WTC11 (cell line): ENCODE measurements at regions not wholly inside any gene's neighbourhood (a gene's known extent, or its start where the extent isn't known, plus 50 kb on each side); places are given as distances from the start of the nearest gene placed in this dataset.

ENCODE experiments used
- ATAC-seq: fragments of 200-7000 bp; cut with Tn5 transposase; 2 replicates; pipeline ENCODE4 v1.10.0; 2021; ENCODE audit warnings: mild to moderate bottlenecking, moderate library complexity
- CTCF ChIA-PET: fragments of 300-600 bp; sonication (Branson Sonifier 250); formaldehyde crosslinking; loops from one replicate; lab custom pipeline; 2021; ENCODE audit warnings: antibody characterized with exemption; lab: Charles Lee
- POLR2A ChIA-PET: fragments of 350-600 bp; sonication (Branson Sonifier 250); formaldehyde crosslinking; loops from one replicate; lab custom pipeline; 2021; ENCODE audit warnings: antibody characterized with exemption; lab: Charles Lee
- DNase-seq: peaks from one replicate; pipeline ENCODE4 v3.0.0; 2021; ENCODE audit warnings: low spot score
- H3K27ac Mint-ChIP-seq: 2 replicates; pipeline ENCODE4 v1.8.0; 2021; ENCODE audit warnings: mixed read lengths
- H3K27me3 Mint-ChIP-seq: 2 replicates; pipeline ENCODE4 v1.8.0; 2021; ENCODE audit warnings: low read depth, mild to moderate bottlenecking, moderate library complexity, mixed read lengths
- H3K36me3 Mint-ChIP-seq: 2 replicates; pipeline ENCODE4 v1.8.0; 2021; ENCODE audit warnings: mixed read lengths
- H3K4me1 Mint-ChIP-seq: 2 replicates; pipeline ENCODE4 v1.8.0; 2022; ENCODE audit warnings: mixed read lengths
- H3K4me3 Mint-ChIP-seq: 2 replicates; pipeline ENCODE4 v1.8.0; 2021; ENCODE audit warnings: mild to moderate bottlenecking, moderate library complexity, mixed read lengths
- H3K9me3 Mint-ChIP-seq: 2 replicates; pipeline ENCODE4 v1.8.0; 2021; ENCODE audit warnings: mixed read lengths
- ATF1 ChIP-seq: sonication (generic); formaldehyde crosslinking; IDR thresholded peaks from 2 replicates; pipeline ENCODE4 v1.8.1; 2023; ENCODE audit warnings: mild to moderate bottlenecking, moderate library complexity, missing genetic modification reagents
- GTF2I ChIP-seq: fragments of 250-450 bp; sonication (Bioruptor Pico); conservative IDR thresholded peaks from 2 replicates; pipeline ENCODE4 v1.4.0; 2021; ENCODE audit warnings: mild to moderate bottlenecking
- NFATC4 ChIP-seq: fragments of 250-450 bp; sonication (Bioruptor Pico); IDR thresholded peaks from 2 replicates; pipeline ENCODE4 v1.9.0; 2021; ENCODE audit warnings: mild to moderate bottlenecking
- NFE2L1 ChIP-seq: sonication (generic); formaldehyde crosslinking; IDR thresholded peaks from 2 replicates; pipeline ENCODE4 v1.8.1; 2023; ENCODE audit warnings: missing genetic modification reagents
- NR2C2 ChIP-seq: sonication (generic); formaldehyde crosslinking; IDR thresholded peaks from 2 replicates; pipeline ENCODE4 v1.8.0; 2022; ENCODE audit warnings: mild to moderate bottlenecking, missing genetic modification reagents
- OVOL2 ChIP-seq: fragments of 250-450 bp; sonication (Bioruptor Pico); IDR thresholded peaks from 2 replicates; pipeline ENCODE4 v1.9.0; 2021; ENCODE audit warnings: mild to moderate bottlenecking, borderline replicate concordance
- RELA ChIP-seq: sonication (generic); formaldehyde crosslinking; IDR thresholded peaks from 2 replicates; pipeline ENCODE4 v1.8.1; 2022; ENCODE audit warnings: missing genetic modification reagents, mild to moderate bottlenecking, borderline replicate concordance
- ZNF219 ChIP-seq: sonication (generic); formaldehyde crosslinking; IDR thresholded peaks from 2 replicates; pipeline ENCODE4 v1.8.0; 2023; ENCODE audit warnings: missing genetic modification reagents, mild to moderate bottlenecking, borderline replicate concordance
- ZNF532 ChIP-seq: fragments of 250-450 bp; sonication (Bioruptor Pico); IDR thresholded peaks from 2 replicates; pipeline ENCODE4 v1.9.0; 2021; ENCODE audit warnings: mild to moderate bottlenecking, borderline replicate concordance
- ZSCAN18 ChIP-seq: fragments of 250-450 bp; sonication (Bioruptor Pico); IDR thresholded peaks from 2 replicates; pipeline ENCODE4 v2.1.2; 2022; ENCODE audit warnings: mild to moderate bottlenecking, moderate library complexity
- TF ChIP-seq, protein P1 (sequence below): sonication (generic); formaldehyde crosslinking; IDR thresholded peaks from 2 replicates; pipeline ENCODE4 v1.8.1; 2023; ENCODE audit warnings: mild to moderate bottlenecking, missing genetic modification reagents, borderline replicate concordance
- TF ChIP-seq, protein P2 (sequence below): fragments of 250-450 bp; sonication (Bioruptor Pico); conservative IDR thresholded peaks from 2 replicates; pipeline ENCODE4 v1.9.0; 2021; ENCODE audit warnings: mild to moderate bottlenecking

- TF ChIP-seq, protein P1, sequence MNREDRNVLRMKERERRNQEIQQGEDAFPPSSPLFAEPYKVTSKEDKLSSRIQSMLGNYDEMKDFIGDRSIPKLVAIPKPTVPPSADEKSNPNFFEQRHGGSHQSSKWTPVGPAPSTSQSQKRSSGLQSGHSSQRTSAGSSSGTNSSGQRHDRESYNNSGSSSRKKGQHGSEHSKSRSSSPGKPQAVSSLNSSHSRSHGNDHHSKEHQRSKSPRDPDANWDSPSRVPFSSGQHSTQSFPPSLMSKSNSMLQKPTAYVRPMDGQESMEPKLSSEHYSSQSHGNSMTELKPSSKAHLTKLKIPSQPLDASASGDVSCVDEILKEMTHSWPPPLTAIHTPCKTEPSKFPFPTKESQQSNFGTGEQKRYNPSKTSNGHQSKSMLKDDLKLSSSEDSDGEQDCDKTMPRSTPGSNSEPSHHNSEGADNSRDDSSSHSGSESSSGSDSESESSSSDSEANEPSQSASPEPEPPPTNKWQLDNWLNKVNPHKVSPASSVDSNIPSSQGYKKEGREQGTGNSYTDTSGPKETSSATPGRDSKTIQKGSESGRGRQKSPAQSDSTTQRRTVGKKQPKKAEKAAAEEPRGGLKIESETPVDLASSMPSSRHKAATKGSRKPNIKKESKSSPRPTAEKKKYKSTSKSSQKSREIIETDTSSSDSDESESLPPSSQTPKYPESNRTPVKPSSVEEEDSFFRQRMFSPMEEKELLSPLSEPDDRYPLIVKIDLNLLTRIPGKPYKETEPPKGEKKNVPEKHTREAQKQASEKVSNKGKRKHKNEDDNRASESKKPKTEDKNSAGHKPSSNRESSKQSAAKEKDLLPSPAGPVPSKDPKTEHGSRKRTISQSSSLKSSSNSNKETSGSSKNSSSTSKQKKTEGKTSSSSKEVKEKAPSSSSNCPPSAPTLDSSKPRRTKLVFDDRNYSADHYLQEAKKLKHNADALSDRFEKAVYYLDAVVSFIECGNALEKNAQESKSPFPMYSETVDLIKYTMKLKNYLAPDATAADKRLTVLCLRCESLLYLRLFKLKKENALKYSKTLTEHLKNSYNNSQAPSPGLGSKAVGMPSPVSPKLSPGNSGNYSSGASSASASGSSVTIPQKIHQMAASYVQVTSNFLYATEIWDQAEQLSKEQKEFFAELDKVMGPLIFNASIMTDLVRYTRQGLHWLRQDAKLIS, result no peak
- no peak for TF ChIP-seq GTF2I (CRISPR knock-in tag)
These were observed 448.9 kb downstream of the KCTD8 start (continued) for GRCh38 chr4:43999669-44000068.

DNA sequence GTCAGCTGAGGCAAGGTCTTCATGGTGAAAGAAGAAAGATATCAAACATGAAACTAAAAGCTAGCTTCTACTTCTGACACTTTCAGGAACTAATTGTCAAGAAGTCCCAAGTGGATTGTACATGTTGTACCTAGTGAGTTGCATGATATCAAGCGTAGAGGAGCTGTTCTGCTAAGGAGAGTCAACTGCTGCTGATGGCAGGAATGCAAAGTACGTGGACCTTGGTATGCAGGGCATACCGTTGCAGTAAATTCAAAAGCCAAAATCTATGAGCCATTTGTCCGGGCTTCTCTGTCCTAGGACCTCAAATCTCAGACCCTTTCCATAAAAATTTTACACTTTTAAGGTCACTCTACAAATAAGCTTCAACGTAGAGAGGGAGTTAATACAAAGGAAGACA lies 446.2 kb downstream of the KCTD8 start:
- Mint-ChIP-seq H3K27ac (no peak overlapping the region), H3K36me3 (no peaks in the 10 kb centered on the region), H3K4me1 (peaks cover 5% of the 10 kb centered on the region; the same call in 1 of the 2 replicates), H3K27me3 (no peaks in the 10 kb centered on the region), H3K4me3 (no peak overlapping the region), H3K9me3 (no peaks in the 10 kb centered on the region)
- DNase-seq (no peak), ATAC-seq (no peak)
- CTCF ChIA-PET, result no interaction called here
- TF ChIP-seq NFATC4 (CRISPR knock-in tag), result no peak
- POLR2A ChIA-PET, result no interaction called here

DNA sequence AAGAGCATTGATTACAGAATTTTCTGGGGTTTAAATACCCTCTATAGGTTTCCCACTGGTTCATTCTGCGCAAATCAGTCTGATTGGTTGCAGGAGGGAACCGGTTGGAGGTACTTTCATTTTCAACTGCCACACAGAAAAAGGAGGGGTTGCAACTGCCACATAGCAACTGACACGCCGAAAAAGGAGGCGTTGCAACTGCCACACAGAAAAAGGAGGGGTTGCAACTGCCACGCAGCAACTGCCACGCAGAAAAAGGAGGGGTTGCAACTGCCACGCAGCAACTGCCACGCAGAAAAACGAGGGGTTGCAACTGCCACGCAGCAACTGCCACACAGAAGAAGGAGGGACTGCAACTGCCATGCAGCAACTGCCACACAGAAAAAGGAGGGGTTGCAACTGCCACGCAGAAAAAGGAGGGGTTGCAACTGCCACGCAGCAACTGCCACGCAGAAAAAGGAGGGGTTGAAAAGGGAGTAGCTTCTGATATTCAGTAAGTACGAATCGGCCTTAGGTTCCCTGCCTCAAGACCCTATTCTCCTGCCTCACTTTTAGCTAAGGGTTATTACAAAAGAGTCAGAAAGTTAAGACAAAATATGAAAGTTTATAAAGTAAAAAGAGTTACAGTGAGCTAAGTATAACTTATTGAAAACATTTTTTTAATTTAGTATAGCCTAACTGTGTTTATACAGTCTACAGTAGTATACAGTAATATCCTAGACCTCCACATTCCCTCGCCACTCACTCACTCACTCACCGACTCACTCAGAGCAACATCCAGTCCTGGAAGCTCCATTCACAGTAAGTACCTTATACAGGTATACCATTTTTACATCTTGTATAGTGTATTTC lies 431.8 kb downstream of the KCTD8 start:
- TF ChIP-seq, protein P2, sequence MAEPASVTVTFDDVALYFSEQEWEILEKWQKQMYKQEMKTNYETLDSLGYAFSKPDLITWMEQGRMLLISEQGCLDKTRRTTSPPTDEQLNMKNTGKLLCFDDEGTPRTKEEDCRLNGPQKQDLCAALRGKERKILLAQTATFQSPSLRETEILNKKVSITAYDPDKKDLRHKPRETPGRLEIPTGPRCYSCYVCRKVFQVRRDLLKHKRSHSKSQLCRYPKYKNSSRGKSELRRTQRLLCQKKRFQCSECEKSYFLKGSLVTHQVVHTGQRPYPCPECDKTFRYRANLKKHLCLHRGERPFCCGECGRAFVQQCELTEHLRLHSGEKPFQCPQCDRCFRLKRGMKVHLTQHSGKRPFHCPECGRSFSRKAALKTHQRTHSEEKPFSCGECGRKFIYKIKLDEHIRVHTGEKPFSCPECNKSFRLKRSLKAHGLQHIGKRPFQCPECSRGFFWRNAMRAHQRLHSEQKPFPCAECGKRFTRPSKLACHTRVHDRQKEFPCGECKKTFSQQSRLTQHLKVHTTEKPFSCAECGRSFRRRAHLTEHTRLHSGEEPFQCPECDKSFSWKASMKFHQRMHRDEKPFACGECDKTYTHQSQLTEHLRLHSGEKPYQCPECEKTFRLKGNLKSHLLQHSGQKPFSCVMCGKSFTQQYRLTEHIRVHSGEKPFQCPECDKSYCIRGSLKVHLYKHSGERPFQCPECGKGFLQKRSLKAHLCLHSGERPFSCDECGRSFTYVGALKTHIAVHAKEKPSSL (CRISPR knock-in tag), result no peak
- TF ChIP-seq OVOL2 (CRISPR knock-in tag) (no peak), RELA (CRISPR knock-in tag) (no peak), ATF1 (CRISPR knock-in tag) (no peak), ZSCAN18 (CRISPR knock-in tag) (no peak), NR2C2 (CRISPR knock-in tag) (no peak), ZNF532 (CRISPR knock-in tag) (no peak), ZNF219 (CRISPR knock-in tag) (no peak), GTF2I (CRISPR knock-in tag) (no peak), NFE2L1 (no peak)
- TF ChIP-seq, protein P1, result no peak
- TF ChIP-seq, all 79 proteins: peak for 0
- ChIA-PET POLR2A (no interaction called here), CTCF (no interaction called here)
- Mint-ChIP-seq H3K36me3 (peaks cover 13% of the 10 kb centered on the region), H3K27me3 (no peaks in the 10 kb centered on the region), H3K4me1 (peaks cover 3% of the 10 kb centered on the region; the same call in 1 of the 2 replicates), H3K27ac (no peak overlapping the region), H3K4me3 (no peak overlapping the region), H3K9me3 (peaks cover 26% of the 10 kb centered on the region)
- no peak for DNase-seq
- no peak for ATAC-seq
